ENCODE measurements at regions not wholly inside any gene's neighbourhood (a gene's known extent, or its start where the extent isn't known, plus 50 kb on each side); places are given as distances from the start of the nearest gene placed in this dataset.
A peak's percentile ranks its signal among the peaks of the same experiment; 100 is the strongest.

DNA sequence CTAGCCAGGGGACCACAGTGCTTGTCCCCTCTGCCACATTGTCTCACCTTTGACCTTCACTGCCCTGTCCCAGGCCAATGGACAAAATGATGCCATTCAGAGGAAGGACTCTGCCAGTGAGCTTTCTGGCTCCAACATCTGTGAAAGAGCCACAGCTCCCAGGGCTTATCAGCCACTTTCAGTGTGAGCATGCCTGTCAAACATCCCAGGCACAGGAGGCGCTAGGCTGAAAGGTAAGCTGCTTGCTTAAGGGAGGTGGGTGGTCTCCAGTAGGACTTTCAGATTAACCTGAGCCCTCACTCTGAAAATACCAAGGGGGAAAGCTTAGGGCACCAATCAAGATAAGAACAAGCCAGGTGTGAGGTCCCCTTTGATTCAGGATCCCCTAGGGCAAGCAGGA, 59.8 kb upstream of the GDF10 start:
- ATAC-seq (ENCODE audit: insufficient read depth, low FRiP score) = no peak
- Histone ChIP-seq H3K27ac (ENCODE audit: low read depth in 1 of 2, low read length in 1 of 2) (no peak overlapping the region), H3K9me3 (ENCODE audit: control insufficient read depth in 4 of 4, insufficient read depth in 3 of 4, low read length in 3 of 4) (peaks cover 0 to 16% (median 0%) of the 10 kb centered on the region in 4 donors), H3K4me1 (ENCODE audit: control insufficient read depth in 5 of 5, insufficient read depth in 5 of 5, low read length in 5 of 5) (peaks cover 0 to 7% (median 0%) of the 10 kb centered on the region in 5 donors), H3K9ac (ENCODE audit: insufficient read depth in 1 of 2, low read length in 2 of 2) (no peak overlapping the region), H3K36me3 (ENCODE audit: control insufficient read depth in 4 of 4, insufficient read depth in 4 of 4, low read length in 4 of 4) (no peaks in the 10 kb centered on the region), H3K27me3 (ENCODE audit: control insufficient read depth in 3 of 3, insufficient read depth in 3 of 3, low read length in 2 of 3) (no peaks in the 10 kb centered on the region), H3K4me3 (no peak overlapping the region)
- TF ChIP-seq, protein P1, sequence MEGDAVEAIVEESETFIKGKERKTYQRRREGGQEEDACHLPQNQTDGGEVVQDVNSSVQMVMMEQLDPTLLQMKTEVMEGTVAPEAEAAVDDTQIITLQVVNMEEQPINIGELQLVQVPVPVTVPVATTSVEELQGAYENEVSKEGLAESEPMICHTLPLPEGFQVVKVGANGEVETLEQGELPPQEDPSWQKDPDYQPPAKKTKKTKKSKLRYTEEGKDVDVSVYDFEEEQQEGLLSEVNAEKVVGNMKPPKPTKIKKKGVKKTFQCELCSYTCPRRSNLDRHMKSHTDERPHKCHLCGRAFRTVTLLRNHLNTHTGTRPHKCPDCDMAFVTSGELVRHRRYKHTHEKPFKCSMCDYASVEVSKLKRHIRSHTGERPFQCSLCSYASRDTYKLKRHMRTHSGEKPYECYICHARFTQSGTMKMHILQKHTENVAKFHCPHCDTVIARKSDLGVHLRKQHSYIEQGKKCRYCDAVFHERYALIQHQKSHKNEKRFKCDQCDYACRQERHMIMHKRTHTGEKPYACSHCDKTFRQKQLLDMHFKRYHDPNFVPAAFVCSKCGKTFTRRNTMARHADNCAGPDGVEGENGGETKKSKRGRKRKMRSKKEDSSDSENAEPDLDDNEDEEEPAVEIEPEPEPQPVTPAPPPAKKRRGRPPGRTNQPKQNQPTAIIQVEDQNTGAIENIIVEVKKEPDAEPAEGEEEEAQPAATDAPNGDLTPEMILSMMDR (IDR thresholded peaks at IDR 0.05; ENCODE audit: control extremely low read depth, extremely low read depth) = no peak
- DNase-seq = no peak
- 88 to 95% methylated on average over 1 of the region's 1 CpG for WGBS, 2 donors

DNA sequence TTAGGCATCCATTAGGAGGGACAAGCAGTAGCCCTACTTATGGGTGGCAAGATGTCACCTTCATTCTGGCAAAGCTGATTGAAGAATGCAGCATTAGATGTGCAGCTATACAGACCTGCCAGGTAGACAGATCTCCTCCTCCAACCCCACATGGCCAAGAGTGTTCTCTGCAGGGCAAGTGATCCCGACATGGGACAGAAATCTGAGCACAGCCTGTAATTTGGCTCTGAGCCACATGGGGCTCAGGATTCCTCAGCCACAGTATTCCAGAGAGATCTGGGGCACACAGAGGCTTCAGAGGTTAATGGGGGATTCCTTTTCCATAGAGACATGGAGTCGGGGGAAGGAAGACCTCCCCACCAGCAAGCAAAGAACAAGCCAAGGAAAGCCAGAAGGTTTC, 58.7 kb upstream of the GDF10 start:
- peak in 1 of 3 donors; percentile 46 for DNase-seq
- H3K9ac ChIP-seq (ENCODE audit: insufficient read depth in 1 of 2, low read length in 2 of 2) = no peak overlapping the region
- H3K27ac ChIP-seq (ENCODE audit: low read depth in 1 of 2, low read length in 1 of 2) = no peak overlapping the region
- H3K9me3 ChIP-seq (ENCODE audit: control insufficient read depth in 4 of 4, insufficient read depth in 3 of 4, low read length in 3 of 4) = peaks cover 0 to 16% (median 0%) of the 10 kb centered on the region in 4 donors
- no peak for ATAC-seq (ENCODE audit: insufficient read depth, low FRiP score)
- no peaks in the 10 kb centered on the region for H3K36me3 ChIP-seq (ENCODE audit: control insufficient read depth in 4 of 4, insufficient read depth in 4 of 4, low read length in 4 of 4)
- no peak overlapping the region for H3K4me3 ChIP-seq
- H3K4me1 ChIP-seq (ENCODE audit: control insufficient read depth in 5 of 5, insufficient read depth in 5 of 5, low read length in 5 of 5) = peaks cover 0 to 7% (median 1%) of the 10 kb centered on the region in 5 donors
- WGBS, 2 donors = 70 to 83% methylated on average over 2 of the region's 2 CpGs
- H3K27me3 ChIP-seq (ENCODE audit: control insufficient read depth in 3 of 3, insufficient read depth in 3 of 3, low read length in 2 of 3) = no peaks in the 10 kb centered on the region
- TF ChIP-seq, protein P1 (IDR thresholded peaks at IDR 0.05; ENCODE audit: control extremely low read depth, extremely low read depth) = no peak

DNA sequence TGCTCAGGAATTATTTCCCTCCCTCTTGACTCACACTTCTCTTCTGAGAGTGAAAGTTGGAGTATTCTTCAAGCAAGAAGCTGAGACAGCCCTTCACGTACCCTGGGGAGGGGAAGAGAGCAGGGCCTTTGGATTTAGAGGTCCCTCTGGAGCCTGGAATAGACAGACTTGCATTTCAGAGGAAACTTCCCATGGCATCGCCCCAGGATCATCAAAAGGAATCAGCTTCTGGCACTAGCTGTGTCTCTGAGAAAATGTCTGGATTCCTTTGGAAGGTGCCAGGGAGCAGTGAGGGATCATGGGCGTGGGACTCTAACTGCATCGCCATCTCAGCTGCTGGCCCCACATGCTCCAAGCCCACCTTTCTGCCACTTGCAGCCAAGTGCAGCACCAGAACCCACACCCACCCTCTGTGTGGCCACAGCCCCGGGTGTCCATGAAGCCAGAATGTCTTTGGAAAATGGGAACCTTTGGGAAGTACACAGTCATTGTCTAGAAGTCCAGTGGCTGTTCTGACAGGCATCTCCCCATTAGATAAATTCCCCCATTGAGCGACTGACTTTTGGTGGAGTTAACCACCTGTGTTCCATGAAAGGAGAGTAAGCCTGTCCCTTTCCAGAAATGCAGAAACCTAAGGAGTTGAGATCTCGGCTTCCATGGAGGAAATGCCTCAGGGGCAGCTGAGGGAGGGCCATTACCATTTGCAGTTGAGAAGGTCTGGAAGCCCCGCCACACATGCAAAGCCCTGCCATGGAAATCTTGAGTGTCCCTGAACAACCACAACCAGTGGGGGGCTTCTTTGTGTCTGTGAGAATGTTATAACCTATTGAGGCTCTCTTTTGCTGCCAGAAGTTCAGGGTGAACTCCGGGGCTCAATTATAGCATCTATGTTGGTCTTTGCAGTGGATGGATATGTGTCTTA, 57.8 kb upstream of the GDF10 start:
- ATAC-seq (ENCODE audit: insufficient read depth, low FRiP score) (no peak), DNase-seq (no peak)
- TF ChIP-seq, protein P1 (IDR thresholded peaks at IDR 0.05; ENCODE audit: control extremely low read depth, extremely low read depth) = no peak
- H3K27me3 ChIP-seq (ENCODE audit: control insufficient read depth in 3 of 3, insufficient read depth in 3 of 3, low read length in 2 of 3) = no peaks in the 10 kb centered on the region
- no peak overlapping the region for H3K27ac ChIP-seq (ENCODE audit: low read depth in 1 of 2, low read length in 1 of 2)
- no peak overlapping the region for H3K4me3 ChIP-seq
- H3K9me3 ChIP-seq (ENCODE audit: control insufficient read depth in 4 of 4, insufficient read depth in 3 of 4, low read length in 3 of 4) = peaks cover 0 to 12% (median 0%) of the 10 kb centered on the region in 4 donors
- peaks cover 0 to 12% (median 2%) of the 10 kb centered on the region in 5 donors for H3K4me1 ChIP-seq (ENCODE audit: control insufficient read depth in 5 of 5, insufficient read depth in 5 of 5, low read length in 5 of 5)
- no peaks in the 10 kb centered on the region for H3K36me3 ChIP-seq (ENCODE audit: control insufficient read depth in 4 of 4, insufficient read depth in 4 of 4, low read length in 4 of 4)
- no peak overlapping the region for H3K9ac ChIP-seq (ENCODE audit: insufficient read depth in 1 of 2, low read length in 2 of 2)
- 83 to 91% methylated on average over 9 of the region's 9 CpGs for WGBS, 2 donors
